Ovary (tissue), 3 donors: ENCODE measurements at regions not wholly inside any gene's neighbourhood (a gene's known extent, or its start where the extent isn't known, plus 50 kb on each side); places are given as distances from the start of the nearest gene placed in this dataset.

Experiments used
- EP300 ChIP-seq: sonication (generic); formaldehyde crosslinking; IDR thresholded peaks from one replicate; pipeline ENCODE4 v1.6.1; 2017; ENCODE audit warnings: antibody characterized with exemption
- POLR2A ChIP-seq: fragments of 450-650 bp; IDR thresholded peaks from one replicate; pipeline ENCODE4 v1.6.1; 2017; ENCODE audit warnings: antibody characterized with exemption, mild to moderate bottlenecking, moderate library complexity
- TF ChIP-seq, protein P1 (sequence below), 3 donors: fragments of 450-650 bp in 2 of 3; fragments of 200-600 bp in 1 of 3; IDR thresholded peaks; one replicate each; pipeline versions ENCODE4 v1.5.1 to v1.8.0; 2016 to 2022; ENCODE audit warnings: antibody characterized with exemption in 3 of 3, mild to moderate bottlenecking in 1 of 3
- donor health status: DM: no; HTN: no; CAD: no.

DNA sequence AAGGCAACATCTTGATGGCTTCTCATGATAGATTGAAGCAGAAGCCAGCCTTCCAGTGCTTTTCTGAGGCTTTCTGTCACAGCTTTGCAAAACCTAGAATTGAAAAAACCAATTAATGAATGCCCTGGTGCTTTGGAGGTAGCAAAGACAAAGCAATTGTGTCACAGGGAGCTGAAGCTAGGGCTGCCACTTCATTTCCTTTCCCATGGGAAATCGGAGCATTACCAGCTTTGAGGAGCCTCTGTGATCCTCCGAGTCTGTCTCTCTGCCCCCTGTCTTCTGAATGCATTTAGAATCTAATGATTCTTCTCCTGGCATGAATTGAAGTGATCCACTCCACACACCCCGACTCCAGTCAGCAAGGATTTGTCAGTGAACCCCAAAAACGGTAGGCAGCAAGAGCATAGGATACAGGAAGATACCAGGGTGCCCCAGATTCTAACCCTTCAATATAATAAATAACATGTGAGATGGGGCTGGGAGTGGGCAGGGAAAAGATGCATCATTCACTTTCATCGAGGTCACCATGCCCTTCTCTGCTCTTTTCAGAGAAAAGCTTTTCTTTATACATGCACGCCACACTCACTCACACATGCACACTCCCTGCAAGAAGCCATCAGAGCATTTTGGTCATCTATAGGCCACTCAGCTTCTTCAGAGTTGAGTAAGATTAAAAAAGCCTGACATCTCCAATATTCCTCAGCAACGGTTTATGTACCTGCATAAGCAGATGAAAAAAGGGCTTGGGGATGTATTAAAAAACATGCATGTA lies 247.7 kb upstream of the ZNF462 start:
- TF ChIP-seq POLR2A, result no peak
- TF ChIP-seq, protein P1, sequence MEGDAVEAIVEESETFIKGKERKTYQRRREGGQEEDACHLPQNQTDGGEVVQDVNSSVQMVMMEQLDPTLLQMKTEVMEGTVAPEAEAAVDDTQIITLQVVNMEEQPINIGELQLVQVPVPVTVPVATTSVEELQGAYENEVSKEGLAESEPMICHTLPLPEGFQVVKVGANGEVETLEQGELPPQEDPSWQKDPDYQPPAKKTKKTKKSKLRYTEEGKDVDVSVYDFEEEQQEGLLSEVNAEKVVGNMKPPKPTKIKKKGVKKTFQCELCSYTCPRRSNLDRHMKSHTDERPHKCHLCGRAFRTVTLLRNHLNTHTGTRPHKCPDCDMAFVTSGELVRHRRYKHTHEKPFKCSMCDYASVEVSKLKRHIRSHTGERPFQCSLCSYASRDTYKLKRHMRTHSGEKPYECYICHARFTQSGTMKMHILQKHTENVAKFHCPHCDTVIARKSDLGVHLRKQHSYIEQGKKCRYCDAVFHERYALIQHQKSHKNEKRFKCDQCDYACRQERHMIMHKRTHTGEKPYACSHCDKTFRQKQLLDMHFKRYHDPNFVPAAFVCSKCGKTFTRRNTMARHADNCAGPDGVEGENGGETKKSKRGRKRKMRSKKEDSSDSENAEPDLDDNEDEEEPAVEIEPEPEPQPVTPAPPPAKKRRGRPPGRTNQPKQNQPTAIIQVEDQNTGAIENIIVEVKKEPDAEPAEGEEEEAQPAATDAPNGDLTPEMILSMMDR (IDR thresholded peaks at IDR 0.05), result no peak
- TF ChIP-seq EP300, result no peak
